Tibial artery (tissue), 4 donors: ENCODE measurements at regions not wholly inside any gene's neighbourhood (a gene's known extent, or its start where the extent isn't known, plus 50 kb on each side); places are given as distances from the start of the nearest gene placed in this dataset.

Experiments used
- DNase-seq, 2 donors: peaks; one replicate each; pipeline ENCODE4 v3.0.0-alpha.2; 2019
- H3K27ac ChIP-seq, 2 donors: fragments of 200-600 bp; sonication (generic) in 1 of 2; 1 replicate in 1 of 2; 2 replicates in 1 of 2; pipeline ENCODE4 v1.5.1; 2018 to 2019; ENCODE audit warnings: mild to moderate bottlenecking in 1 of 2
- H3K27me3 ChIP-seq, 2 donors: fragments of 200-600 bp; sonication (generic) in 1 of 2; one replicate each; pipeline versions ENCODE4 v1.5.1 to v1.6.0; 2016 to 2019
- H3K36me3 ChIP-seq, 3 donors: fragments of 200-600 bp; sonication (generic) in 2 of 3; one replicate each; pipeline ENCODE4 v1.5.1; 2016 to 2019; ENCODE audit warnings: mild to moderate bottlenecking in 2 of 3
- H3K4me1 ChIP-seq, 4 donors: fragments of 200-600 bp; sonication (generic) in 2 of 4; 1 replicate in 3 of 4; 2 replicates in 1 of 4; pipeline ENCODE4 v1.5.1; 2016 to 2019
- H3K4me3 ChIP-seq, 2 donors: fragments of 200-600 bp; sonication (generic) in 1 of 2; 1 replicate in 1 of 2; 2 replicates in 1 of 2; pipeline ENCODE4 v1.5.1; 2018 to 2019; ENCODE audit warnings: mild to moderate bottlenecking in 2 of 2
- H3K9me3 ChIP-seq, 3 donors: fragments of 200-600 bp; sonication (generic) in 1 of 3; one replicate each; pipeline ENCODE4 v1.5.1; 2016 to 2019
- CTCF ChIP-seq, 2 experiments: fragments of 200-600 bp in 1 of 2; fragments of 450-650 bp in 1 of 2; IDR thresholded peaks; one replicate each; pipeline ENCODE4 v1.5.1; 2017 to 2019; ENCODE audit warnings: antibody characterized with exemption in 2 of 2, mild to moderate bottlenecking in 1 of 2, moderate library complexity in 1 of 2
- intact Hi-C: fragments of 100-400 bp; cut with DNase I; formaldehyde crosslinking; loops from one replicate; pipeline ENCODE4 v1.15.0; 2023; ENCODE audit warnings: low total_unique reads

GRCh38 chr6:100986921-100987320, 105.8 kb upstream of the ASCC3 start:
- intact Hi-C loops, result no loop called here
- Histone ChIP-seq H3K36me3 (no peaks in the 10 kb centered on the region), H3K27ac (no peak overlapping the region), H3K4me1 (peaks cover 0 to 8% (median 0%) of the 10 kb centered on the region in 4 donors), H3K9me3 (no peaks in the 10 kb centered on the region), H3K27me3 (no peaks in the 10 kb centered on the region), H3K4me3 (no peak overlapping the region)
- no peak for DNase-seq
- TF ChIP-seq CTCF (IDR thresholded peaks at IDR 0.05), result no peak

GRCh38 chr6:100987556-100987955, 106.4 kb upstream of the ASCC3 start:
- Histone ChIP-seq H3K9me3 (peaks cover 0 to 4% (median 0%) of the 10 kb centered on the region in 3 donors), H3K27ac (no peak overlapping the region), H3K4me1 (peaks cover 0 to 8% (median 0%) of the 10 kb centered on the region in 4 donors), H3K36me3 (no peaks in the 10 kb centered on the region), H3K4me3 (no peak overlapping the region), H3K27me3 (no peaks in the 10 kb centered on the region)
- intact Hi-C loops, result no loop called here
- no peak for TF ChIP-seq CTCF (IDR thresholded peaks at IDR 0.05)
- DNase-seq, result no peak

- no peak overlapping the region for H3K4me3 ChIP-seq
- H3K4me1 ChIP-seq, result peaks cover 0 to 9% (median 0%) of the 10 kb centered on the region in 4 donors
- H3K27ac ChIP-seq, result no peak overlapping the region
- H3K36me3 ChIP-seq, result no peaks in the 10 kb centered on the region
- no peak for TF ChIP-seq CTCF (IDR thresholded peaks at IDR 0.05)
- H3K9me3 ChIP-seq, result peaks cover 0 to 6% (median 0%) of the 10 kb centered on the region in 3 donors
- intact Hi-C loops, result no loop called here
- DNase-seq, result no peak
- H3K27me3 ChIP-seq, result no peaks in the 10 kb centered on the region
Measured at GRCh38 chr6:100988391-100988984, 107.4 kb upstream of the ASCC3 start.

- H3K4me1 ChIP-seq, result peaks cover 0 to 23% (median 2%) of the 10 kb centered on the region in 4 donors
- DNase-seq, result no peak
- intact Hi-C loops, result no loop called here
- no peak for TF ChIP-seq CTCF (IDR thresholded peaks at IDR 0.05)
- no peak overlapping the region for H3K27ac ChIP-seq
- H3K36me3 ChIP-seq, result no peaks in the 10 kb centered on the region
- no peaks in the 10 kb centered on the region for H3K27me3 ChIP-seq
- no peak overlapping the region for H3K4me3 ChIP-seq
- peaks cover 0 to 6% (median 0%) of the 10 kb centered on the region in 3 donors for H3K9me3 ChIP-seq
Measured at GRCh38 chr6:100990070-100990469, 108.9 kb upstream of the ASCC3 start.

GRCh38 chr6:100996409-100996808, 115.3 kb upstream of the ASCC3 start:
- intact Hi-C loops, result no loop called here
- H3K4me3 ChIP-seq, result no peak overlapping the region
- no peaks in the 10 kb centered on the region for H3K36me3 ChIP-seq
- H3K9me3 ChIP-seq, result peaks cover 0 to 6% (median 0%) of the 10 kb centered on the region in 3 donors
- TF ChIP-seq CTCF (IDR thresholded peaks at IDR 0.05), result no peak
- DNase-seq, result no peak
- no peaks in the 10 kb centered on the region for H3K27me3 ChIP-seq
- no peak overlapping the region for H3K27ac ChIP-seq
- H3K4me1 ChIP-seq, result peaks cover 0 to 15% (median 2%) of the 10 kb centered on the region in 4 donors
